ENCODE measurements at regions not wholly inside any gene's neighbourhood (a gene's known extent, or its start where the extent isn't known, plus 50 kb on each side); places are given as distances from the start of the nearest gene placed in this dataset.
"Not testable (repeated sequence)": the region's sequence is repeated elsewhere in the genome, so short reads cannot be mapped to it uniquely, and the experiment has no call there.

DNA sequence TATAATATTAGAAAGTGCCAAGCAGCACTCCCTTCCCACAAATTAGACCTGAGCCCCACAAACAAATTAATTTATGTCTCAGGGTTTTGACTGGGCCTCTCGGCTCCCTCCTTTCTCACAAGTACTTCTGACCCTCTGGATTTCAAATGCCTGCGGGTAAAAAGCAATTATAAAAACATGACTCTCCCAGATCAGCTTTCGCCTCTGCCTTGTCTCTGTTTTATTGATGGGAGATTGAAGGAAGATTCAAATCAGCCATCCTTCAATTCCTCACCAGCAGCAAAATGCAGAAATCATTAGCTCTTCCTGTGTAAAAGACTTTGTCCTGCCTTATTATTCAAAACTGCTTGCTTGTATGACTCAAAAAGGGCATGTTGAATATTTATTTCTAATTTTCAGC lies 453.7 kb upstream of the MKI67 start:
- H3K27me3 ChIP-seq: no peaks in the 10 kb centered on the region
- no peak for TF ChIP-seq EP300 (IDR thresholded peaks at IDR 0.05)
- H3K4me1 ChIP-seq (ENCODE audit: insufficient read depth): no peaks in the 10 kb centered on the region
- H3K9me3 ChIP-seq: peaks cover 0 to 3% of the 10 kb centered on the region in 2 donors
- H3K4me3 ChIP-seq: no peak overlapping the region
- WGBS, 3 donors: 82 to 86% (median 82%) methylated on average over 3 of the region's 3 CpGs
- DNase-seq: no peak
- intact Hi-C loops (cut with DNase I): no loop called here
- no peak overlapping the region for H3K27ac ChIP-seq
- no peaks in the 10 kb centered on the region for H3K36me3 ChIP-seq

DNA sequence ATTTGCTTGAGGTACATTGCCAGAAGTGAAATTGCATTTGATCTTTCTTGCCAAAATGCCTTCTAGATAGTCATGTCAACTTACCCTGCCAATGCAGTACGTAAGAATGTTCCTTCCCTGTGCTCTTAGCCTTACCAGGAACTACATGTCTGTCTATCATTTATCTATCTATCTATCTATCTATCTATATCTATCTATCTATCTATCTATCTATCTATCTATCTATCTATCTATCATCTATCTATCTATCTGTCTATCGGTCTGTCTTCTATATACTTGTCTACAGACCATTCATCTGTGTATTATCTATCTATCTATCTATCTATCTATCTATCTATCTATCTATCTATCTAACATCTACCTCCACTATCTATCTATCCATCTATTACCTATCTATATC lies 456.9 kb upstream of the MKI67 start:
- 80 to 92% (median 90%) methylated on average over 2 of the region's 2 CpGs for WGBS, 3 donors
- H3K27ac ChIP-seq; H3K27me3 ChIP-seq; intact Hi-C loops (cut with DNase I); H3K4me1 ChIP-seq (ENCODE audit: insufficient read depth); H3K9me3 ChIP-seq; DNase-seq; H3K36me3 ChIP-seq; H3K4me3 ChIP-seq: not testable (repeated sequence)

DNA sequence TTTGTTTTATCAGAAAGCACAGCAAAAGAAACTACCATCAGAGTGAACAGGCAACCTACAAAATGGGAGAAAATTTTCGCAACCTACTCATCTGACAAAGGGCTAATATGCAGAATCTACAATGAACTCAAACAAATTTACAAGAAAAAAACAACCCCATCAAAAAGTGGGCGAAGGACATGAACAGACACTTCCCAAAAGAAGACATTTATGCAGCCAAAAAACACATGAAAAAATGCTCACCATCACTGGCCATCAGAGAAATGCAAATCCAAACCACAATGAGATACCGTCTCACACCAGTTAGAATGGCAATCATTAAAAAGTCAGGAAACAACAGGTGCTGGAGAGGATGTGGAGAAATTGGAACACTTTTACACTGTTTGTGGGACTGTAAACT lies 460.4 kb upstream of the MKI67 start:
- intact Hi-C loops (cut with DNase I); H3K4me1 ChIP-seq (ENCODE audit: insufficient read depth); H3K9me3 ChIP-seq; H3K27me3 ChIP-seq; H3K27ac ChIP-seq; DNase-seq; H3K4me3 ChIP-seq; H3K36me3 ChIP-seq: not testable (repeated sequence)
- 87 to 96% (median 91%) methylated on average over 2 to 3 of the region's 3 CpGs for WGBS, 3 donors

DNA sequence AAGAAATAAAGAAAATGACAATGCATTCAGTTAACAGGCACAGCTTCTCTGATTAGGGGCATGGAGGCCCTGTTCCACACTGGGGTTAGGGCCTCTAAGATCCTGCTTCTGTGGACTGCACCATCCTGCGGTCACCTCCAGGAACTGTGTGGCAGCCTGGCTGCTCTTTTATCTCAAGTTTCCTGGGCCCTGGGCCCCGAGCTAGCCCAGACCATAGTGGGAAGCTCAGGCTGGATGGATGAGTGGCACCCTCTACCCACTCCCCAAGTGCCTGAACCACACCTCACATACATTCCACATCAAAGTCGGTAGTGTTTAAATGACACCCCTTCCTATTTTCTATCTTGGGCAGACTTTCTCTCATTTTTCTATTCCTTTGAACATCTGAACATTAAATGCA lies 461.5 kb upstream of the MKI67 start:
- H3K4me1 ChIP-seq (ENCODE audit: insufficient read depth): no peaks in the 10 kb centered on the region
- peaks cover 0 to 3% of the 10 kb centered on the region in 2 donors for H3K9me3 ChIP-seq
- intact Hi-C loops (cut with DNase I): no loop called here
- no peak for DNase-seq
- no peaks in the 10 kb centered on the region for H3K36me3 ChIP-seq
- WGBS, 3 donors: 89 to 94% (median 90%) methylated on average over 3 of the region's 3 CpGs
- no peaks in the 10 kb centered on the region for H3K27me3 ChIP-seq
- no peak overlapping the region for H3K4me3 ChIP-seq
- no peak overlapping the region for H3K27ac ChIP-seq
- no peak for TF ChIP-seq EP300 (IDR thresholded peaks at IDR 0.05)
- TF ChIP-seq POLR2A (IDR thresholded peaks at IDR 0.05): no peak
- TF ChIP-seq, protein P1, sequence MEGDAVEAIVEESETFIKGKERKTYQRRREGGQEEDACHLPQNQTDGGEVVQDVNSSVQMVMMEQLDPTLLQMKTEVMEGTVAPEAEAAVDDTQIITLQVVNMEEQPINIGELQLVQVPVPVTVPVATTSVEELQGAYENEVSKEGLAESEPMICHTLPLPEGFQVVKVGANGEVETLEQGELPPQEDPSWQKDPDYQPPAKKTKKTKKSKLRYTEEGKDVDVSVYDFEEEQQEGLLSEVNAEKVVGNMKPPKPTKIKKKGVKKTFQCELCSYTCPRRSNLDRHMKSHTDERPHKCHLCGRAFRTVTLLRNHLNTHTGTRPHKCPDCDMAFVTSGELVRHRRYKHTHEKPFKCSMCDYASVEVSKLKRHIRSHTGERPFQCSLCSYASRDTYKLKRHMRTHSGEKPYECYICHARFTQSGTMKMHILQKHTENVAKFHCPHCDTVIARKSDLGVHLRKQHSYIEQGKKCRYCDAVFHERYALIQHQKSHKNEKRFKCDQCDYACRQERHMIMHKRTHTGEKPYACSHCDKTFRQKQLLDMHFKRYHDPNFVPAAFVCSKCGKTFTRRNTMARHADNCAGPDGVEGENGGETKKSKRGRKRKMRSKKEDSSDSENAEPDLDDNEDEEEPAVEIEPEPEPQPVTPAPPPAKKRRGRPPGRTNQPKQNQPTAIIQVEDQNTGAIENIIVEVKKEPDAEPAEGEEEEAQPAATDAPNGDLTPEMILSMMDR (IDR thresholded peaks at IDR 0.05): no peak

DNA sequence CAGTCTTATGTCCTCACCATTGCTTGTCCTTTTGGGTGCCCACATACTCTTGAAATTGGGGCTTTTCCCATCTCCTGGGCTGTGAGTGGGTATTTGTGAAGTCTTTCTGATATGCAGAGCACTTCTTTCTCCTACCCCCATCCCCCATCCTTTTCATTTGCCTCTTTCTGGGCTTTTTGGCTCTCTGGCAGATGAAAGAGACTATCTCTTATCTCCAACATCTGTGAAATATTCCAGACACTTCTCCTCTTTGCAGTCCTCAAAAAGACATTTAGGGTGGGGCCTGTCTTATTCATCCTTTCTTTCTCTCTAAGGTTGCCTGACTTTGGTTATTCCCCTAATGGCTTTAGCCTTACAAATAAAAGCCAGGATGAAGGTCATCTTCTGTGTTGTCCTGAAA lies 462.2 kb upstream of the MKI67 start:
- TF ChIP-seq, protein P1 (IDR thresholded peaks at IDR 0.05): no peak
- TF ChIP-seq POLR2A (IDR thresholded peaks at IDR 0.05): no peak
- TF ChIP-seq EP300 (IDR thresholded peaks at IDR 0.05): no peak

DNA sequence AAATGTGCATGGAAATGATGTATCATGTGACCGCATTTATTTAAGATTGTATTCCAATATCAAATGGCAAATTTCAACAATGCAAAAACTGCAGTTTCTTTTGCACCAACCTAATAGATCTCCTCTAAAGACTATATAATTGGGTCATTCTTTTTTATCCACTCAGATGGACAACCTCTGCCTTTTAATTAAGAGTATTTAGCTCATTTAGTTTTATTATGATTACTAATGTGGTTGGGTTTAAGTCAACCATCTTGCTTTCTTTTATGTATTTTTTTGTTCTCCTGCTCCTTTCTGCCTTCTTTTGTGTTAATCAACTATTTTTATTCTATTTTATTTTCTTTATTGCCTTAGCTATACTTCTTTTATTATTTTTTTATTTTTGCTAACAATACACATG lies 468.5 kb upstream of the MKI67 start:
- Histone ChIP-seq H3K4me3 (no peak overlapping the region), H3K36me3 (no peaks in the 10 kb centered on the region), H3K27ac (no peak overlapping the region), H3K27me3 (no peaks in the 10 kb centered on the region), H3K9me3 (no peaks in the 10 kb centered on the region), H3K4me1 (ENCODE audit: insufficient read depth) (no peaks in the 10 kb centered on the region)
- 91 to 97% (median 95%) methylated on average over 1 of the region's 1 CpG for WGBS, 3 donors
- TF ChIP-seq EP300 (IDR thresholded peaks at IDR 0.05): no peak
- intact Hi-C loops (cut with DNase I): no loop called here
- no peak for DNase-seq

More for the DNA sequence above, 462.2 kb upstream of the MKI67 start:
- H3K9me3 ChIP-seq: peaks cover 0 to 3% of the 10 kb centered on the region in 2 donors
- no peak for DNase-seq
- H3K36me3 ChIP-seq: no peaks in the 10 kb centered on the region
- no peaks in the 10 kb centered on the region for H3K27me3 ChIP-seq
- H3K4me1 ChIP-seq (ENCODE audit: insufficient read depth): no peaks in the 10 kb centered on the region
- intact Hi-C loops (cut with DNase I): no loop called here
- no peak overlapping the region for H3K27ac ChIP-seq
- no peak overlapping the region for H3K4me3 ChIP-seq

DNA sequence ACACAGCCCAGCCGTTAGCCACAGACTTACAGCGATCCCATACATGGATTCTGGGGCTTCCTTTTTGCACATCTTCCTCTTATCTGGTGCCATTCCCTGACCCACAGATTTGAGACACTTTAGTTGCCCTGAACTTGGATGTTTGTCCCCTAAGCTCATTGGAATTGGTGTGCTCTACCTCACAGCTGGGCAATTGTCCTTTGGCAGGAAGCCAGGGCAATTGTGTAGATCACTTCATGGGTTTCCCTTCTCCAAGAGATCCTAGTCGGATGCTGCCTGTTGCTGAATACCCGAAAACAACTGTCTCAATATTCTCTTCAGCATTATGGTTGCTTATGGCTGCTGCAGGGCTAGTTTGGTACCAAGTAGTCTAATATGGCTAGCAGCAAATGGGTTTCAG lies 470.7 kb upstream of the MKI67 start:
- H3K36me3 ChIP-seq: no peaks in the 10 kb centered on the region
- H3K27me3 ChIP-seq: no peaks in the 10 kb centered on the region
- 86 to 95% (median 89%) methylated on average over 4 of the region's 4 CpGs for WGBS, 3 donors
- TF ChIP-seq, protein P1 (IDR thresholded peaks at IDR 0.05): no peak
- no peak for TF ChIP-seq EP300 (IDR thresholded peaks at IDR 0.05)
- TF ChIP-seq POLR2A (IDR thresholded peaks at IDR 0.05): no peak
- H3K27ac ChIP-seq: no peak overlapping the region
- H3K4me3 ChIP-seq: no peak overlapping the region
- no peaks in the 10 kb centered on the region for H3K9me3 ChIP-seq
- H3K4me1 ChIP-seq (ENCODE audit: insufficient read depth): no peaks in the 10 kb centered on the region
- intact Hi-C loops (cut with DNase I): no loop called here
- no peak for DNase-seq

All from ovary (tissue), 7 donors.